GM18517 (cell line): ENCODE measurements at regions not wholly inside any gene's neighbourhood (a gene's known extent, or its start where the extent isn't known, plus 50 kb on each side); places are given as distances from the start of the nearest gene placed in this dataset.

ENCODE experiments used
- ATAC-seq: cut with Tn5 transposase; IDR thresholded peaks from one replicate; pipeline ENCODE4 v1.9.1; 2021; ENCODE audit warnings: mild to moderate bottlenecking, moderate library complexity; ENCODE audit not compliant: unreplicated experiment

- ATAC-seq: no peak
Observed at GRCh38 chr5:20680718-20681302, 692.8 kb upstream of the CDH18 start.

- no peak for ATAC-seq
Observed at GRCh38 chr5:20678814-20679298, 690.9 kb upstream of the CDH18 start.

DNA sequence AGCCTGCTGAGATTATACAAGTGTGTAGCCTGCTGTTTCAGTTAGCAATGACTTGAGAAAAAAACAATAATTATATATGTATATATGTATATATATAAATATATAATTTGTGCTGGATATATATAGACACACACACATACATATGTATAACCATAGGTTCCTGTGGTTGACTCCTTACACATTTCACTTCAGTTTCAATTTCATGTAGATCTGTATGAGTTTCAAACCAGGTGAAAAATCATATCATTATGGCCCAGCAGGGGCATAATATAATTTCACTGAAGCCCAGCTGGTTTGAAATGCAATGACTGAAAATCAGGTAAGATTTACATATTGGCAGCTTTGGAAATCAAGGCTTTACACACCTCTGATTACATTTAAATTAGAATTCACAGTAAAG lies 690.4 kb upstream of the CDH18 start:
- no peak for ATAC-seq

DNA sequence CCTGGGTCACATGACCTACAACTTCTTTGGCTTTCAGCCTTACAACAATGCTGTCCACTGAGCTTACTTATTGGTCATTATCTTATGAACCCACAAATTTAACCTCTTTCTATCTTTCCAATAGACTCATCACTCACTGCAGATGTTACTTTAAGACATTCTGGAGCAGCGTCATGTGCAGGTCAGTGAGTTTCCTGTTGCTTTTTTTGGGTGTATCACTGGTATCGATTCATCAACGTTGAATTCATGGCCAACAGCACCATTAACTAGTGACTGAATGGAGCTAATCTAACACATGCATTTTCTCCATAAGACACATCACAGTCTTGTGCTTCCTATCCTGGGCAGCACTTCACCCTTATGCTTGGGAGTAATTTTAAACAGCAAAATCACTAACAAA lies 672.6 kb upstream of the CDH18 start:
- no peak for ATAC-seq

- ATAC-seq: no peak
Observed at GRCh38 chr5:20656262-20656661, 668.3 kb upstream of the CDH18 start.

GRCh38 chr5:20655211-20655610 lies 667.2 kb upstream of the CDH18 start:
- no peak for ATAC-seq

DNA sequence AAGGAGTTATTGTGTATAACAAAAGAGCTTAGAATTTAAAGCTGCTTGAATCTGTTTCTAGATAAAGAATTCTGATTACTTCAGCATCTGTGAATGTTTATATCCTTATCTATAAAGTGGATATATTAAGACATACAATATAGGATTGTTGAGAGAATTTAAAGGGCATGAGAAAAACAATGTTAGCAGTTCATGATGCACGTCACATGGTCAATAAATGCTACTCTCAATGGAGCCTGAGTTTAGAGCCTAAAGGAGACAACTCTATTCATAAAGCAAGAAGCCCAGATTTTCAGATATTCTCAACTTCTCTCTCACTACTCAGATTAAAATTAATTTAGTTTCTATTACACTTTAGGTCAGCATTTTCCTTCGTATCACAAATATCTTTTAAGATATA lies 666.7 kb upstream of the CDH18 start:
- no peak for ATAC-seq

GRCh38 chr5:20654033-20654432 lies 666.0 kb upstream of the CDH18 start:
- no peak for ATAC-seq

DNA sequence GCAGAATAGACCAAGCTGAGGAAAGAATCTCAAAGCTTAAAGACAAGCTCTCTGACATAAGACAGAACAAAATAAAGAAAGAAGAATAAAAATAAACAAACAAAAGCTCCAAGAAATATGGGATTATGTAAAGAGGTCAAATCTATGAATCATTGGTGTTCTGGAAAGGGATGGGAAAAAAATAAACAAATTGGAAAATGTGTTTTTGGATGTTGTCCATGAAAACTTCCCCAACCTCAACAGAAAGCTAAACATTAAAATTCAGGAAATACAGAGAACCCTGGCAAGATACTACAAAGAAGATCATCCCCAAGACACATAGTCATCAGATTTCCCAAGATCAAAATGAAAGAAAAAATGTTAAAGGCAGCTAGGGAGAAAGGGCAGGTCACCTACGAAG lies 662.0 kb upstream of the CDH18 start:
- ATAC-seq: no peak

DNA sequence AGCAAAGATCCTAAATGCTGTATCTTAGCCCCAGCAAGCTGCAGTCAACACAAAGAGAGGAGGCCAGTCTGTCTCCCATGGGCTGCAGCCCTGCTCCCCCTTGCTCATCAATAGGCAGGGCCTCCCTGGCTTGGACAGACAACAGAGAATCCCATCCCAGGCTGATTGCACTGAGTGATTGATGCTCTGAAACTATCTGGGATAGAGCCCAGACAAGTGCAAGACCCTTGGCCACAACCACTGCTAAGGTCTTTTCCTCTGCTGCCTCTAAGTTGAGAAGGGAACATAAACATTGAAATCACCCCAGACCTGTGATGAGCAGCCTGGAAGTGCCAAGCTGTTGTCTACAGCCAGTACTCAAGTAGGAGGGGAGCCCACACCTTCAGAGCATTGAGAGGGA lies 661.0 kb upstream of the CDH18 start:
- ATAC-seq: no peak

DNA sequence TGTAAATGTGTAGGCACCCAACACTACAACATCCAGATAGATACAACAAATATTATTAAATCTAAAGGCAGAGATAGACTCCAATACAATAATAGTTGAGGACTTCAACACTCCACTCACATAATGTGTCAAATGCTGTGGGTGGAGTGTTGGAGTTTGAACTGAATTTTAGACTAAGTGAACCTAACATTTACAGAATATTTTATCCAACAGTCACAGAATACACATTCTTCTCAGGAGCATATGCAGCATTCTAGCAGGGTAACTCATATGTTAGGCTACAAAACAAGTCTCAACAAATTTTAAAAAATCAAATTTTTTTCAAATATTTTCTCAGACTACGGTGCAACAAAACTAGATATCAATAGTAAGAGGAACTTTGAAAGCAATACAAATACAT lies 648.7 kb upstream of the CDH18 start:
- no peak for ATAC-seq

DNA sequence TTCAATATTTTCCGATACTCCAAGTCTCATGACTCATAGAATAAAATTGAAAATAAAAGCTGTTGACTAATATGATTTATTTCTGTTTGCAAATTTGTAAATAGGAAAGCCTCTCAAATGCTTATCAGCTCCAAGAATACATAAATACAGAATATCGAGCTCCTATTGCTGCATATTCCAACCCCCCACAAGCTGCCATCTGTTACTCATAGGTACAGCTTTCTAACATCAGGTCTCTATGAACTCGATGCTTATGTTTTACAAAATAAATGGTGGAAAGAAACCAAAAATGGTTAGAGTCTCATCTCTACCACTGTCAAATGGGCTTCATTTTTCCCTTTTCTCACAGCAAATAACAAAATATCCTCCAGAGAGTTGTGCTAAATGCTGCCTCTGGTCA lies 631.6 kb upstream of the CDH18 start:
- no peak for ATAC-seq

- ATAC-seq: no peak
Observed at GRCh38 chr5:20618340-20618739, 630.3 kb upstream of the CDH18 start.

GRCh38 chr5:20617841-20618240 lies 629.8 kb upstream of the CDH18 start:
- ATAC-seq: no peak

DNA sequence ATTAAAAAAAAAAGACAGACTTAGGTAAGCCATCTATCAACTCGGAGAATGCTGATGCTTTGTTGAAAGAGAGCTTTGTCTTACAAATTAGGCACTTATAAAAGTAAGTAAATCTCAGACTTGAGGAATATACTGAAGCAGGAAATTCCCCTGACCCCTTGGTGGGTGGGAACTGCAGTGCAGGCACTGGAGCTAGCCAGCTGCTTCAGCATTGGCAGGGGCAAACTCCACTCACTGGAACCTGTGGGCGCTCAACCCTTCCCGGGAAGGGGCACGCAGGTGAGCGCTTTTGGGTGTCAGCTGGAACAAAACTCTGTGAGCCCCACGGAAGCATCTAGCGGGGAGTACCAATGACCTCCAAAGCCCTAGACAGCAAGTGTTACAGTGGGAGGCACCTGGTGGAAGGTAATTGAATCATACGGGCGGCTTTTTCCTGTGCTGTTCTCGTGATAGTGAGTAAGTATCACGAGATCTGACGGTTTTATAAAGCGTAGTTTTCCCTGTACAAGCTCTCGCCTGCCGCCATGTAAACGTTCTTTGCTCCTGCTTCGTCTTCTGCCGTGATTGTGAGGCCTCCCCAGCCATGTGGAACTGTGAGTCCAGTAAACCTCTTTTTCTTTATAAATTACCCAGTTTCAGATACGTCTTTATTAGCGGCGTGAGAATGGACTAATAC lies 628.0 kb upstream of the CDH18 start:
- ATAC-seq: no peak

DNA sequence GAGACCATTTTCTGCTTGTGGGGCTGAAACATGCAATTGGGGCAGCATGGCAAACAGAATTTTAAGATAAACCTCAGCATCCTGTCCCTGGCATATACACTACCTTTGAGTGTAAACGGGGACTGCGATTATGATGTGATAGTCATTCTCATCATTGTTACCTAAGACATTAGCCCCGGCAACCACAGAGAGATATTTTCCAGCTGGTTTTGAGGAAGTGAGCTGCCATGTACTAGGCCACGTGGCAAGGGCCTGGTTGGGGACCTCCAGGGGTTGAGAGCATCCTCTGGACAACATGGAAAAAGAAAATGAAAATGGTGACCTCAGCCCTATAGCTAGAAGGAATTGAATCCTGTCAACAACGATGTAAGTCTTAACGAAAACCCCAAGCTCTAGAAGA lies 623.6 kb upstream of the CDH18 start:
- ATAC-seq: no peak

DNA sequence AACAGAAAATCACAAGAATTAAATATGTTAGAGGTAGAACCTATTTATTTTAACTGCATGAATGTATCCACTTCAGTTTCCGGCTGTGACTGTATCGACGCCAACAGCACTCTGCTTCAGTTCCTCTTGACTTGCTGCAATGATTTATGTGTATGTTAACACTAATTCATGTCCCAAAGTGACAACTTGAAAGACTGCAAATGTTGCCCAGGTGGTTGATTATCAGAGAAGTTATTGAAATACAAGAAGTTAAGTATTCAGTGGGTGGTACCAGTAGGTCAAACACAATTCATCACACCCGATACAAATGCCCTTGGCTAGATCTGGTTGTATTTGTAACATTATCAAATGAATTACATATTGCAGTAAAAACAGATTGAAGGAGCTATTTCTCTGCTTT lies 622.7 kb upstream of the CDH18 start:
- no peak for ATAC-seq

DNA sequence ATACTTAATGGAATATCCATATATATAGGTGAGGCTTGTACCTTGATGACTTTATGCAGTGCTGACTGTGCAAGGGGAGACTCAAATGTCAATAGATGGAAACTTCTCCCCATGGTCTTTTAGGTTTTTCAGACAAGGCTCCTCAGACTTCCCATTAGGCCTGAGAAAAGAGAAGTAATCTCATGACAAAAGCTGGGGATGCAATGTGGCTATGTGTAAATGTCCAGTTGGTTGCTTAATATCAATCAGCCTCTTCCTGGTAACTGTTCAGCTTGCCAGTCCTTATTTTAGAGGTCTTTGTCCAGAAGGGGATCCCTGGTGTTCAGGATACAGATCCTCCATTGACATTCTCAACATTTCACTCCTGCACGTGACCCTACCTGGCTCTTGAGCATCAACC lies 621.1 kb upstream of the CDH18 start:
- no peak for ATAC-seq

DNA sequence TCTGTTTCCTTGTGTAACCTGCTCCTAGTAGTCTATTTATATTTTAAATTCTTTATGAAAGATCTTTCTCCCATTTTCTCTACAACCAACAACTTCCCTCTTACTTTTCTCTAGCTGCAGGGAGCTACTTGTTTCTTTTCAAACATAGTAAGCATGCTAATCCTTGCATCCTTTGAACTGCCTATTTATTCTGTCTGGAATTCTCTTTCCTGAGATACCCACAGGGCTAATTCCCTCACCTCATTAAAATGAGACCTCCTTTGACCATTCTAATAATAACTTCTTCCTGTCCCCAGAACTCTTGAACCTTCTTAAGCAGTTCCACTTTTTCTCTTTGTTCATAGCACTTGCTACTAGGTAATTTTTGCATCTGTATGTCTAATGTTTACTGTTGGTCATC lies 620.6 kb upstream of the CDH18 start:
- ATAC-seq: no peak

DNA sequence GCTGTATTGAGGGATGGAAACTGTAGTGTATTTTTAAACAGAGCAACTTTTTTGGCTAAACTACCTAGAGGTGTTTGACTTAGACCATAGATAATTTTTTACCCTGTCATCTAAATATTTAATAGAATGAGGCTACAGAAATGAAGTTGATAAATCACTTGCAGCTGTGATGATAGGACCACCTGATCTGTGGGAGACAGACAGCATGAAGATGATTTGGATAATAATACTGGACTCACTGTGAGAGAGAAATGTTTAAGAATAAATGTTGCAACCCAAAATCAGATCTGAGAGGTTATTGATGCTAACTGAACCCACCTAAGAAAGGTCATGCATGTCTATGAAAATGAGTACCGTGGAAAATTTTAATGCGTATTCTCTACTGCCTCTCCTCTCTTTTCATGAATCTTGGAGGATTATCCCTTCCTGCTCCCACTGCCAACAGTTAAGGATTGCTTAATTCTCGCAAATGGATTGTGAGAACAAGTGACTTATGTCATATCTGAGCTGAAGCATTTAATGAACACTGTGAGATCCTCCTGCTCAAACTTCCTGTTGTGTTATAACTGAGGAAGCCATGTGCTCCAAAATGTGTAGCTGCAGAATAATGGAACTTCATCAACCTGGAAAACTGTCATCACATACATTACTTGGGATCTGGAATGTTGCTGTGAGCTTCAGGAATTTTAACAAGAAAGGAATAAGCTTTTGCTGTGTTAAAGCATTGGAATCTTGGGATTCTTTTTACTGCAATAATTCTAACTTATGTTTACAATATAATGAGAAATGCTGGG lies 617.9 kb upstream of the CDH18 start:
- no peak for ATAC-seq

- no peak for ATAC-seq
Observed at GRCh38 chr5:20604992-20605391, 617.0 kb upstream of the CDH18 start.

GRCh38 chr5:20601678-20602100 lies 613.7 kb upstream of the CDH18 start:
- ATAC-seq: no peak
